Fibroblast of mammary gland (primary cell): ENCODE measurements at regions not wholly inside any gene's neighbourhood (a gene's known extent, or its start where the extent isn't known, plus 50 kb on each side); places are given as distances from the start of the nearest gene placed in this dataset.
A peak's percentile ranks its signal among the peaks of the same experiment; 100 is the strongest.

Experiments
- DNase-seq: peaks from one replicate; pipeline ENCODE4 v3.0.0-alpha.2; 2010; ENCODE audit warnings: low read depth
- H3K4me3 ChIP-seq: 2 replicates; pipeline ENCODE4 v1.5.1; 2011; ENCODE audit warnings: low read depth, mild to moderate bottlenecking, low read length, moderate library complexity; ENCODE audit not compliant: control insufficient read depth
- CTCF ChIP-seq: conservative IDR thresholded peaks from 2 replicates; pipeline ENCODE4 v1.5.1; 2011; ENCODE audit warnings: low read depth, low read length, inconsistent platforms; ENCODE audit not compliant: control insufficient read depth, insufficient read depth

GRCh38 chr12:114926341-114926740 is 242.4 kb upstream of the TBX3 start:
- H3K4me3 ChIP-seq: no peak overlapping the region
- TF ChIP-seq CTCF: no peak
- no peak for DNase-seq

GRCh38 chr12:114924946-114925475 is 241.0 kb upstream of the TBX3 start:
- no peak for DNase-seq
- TF ChIP-seq CTCF: no peak
- no peak overlapping the region for H3K4me3 ChIP-seq

- H3K4me3 ChIP-seq: no peak overlapping the region
- TF ChIP-seq CTCF: no peak
- peak; percentile 66 for DNase-seq
Measured at GRCh38 chr12:114921781-114922180, 237.8 kb upstream of the TBX3 start.

- no peak for TF ChIP-seq CTCF
- DNase-seq: peak; percentile 98
Measured at GRCh38 chr12:114920771-114921554, 237.0 kb upstream of the TBX3 start.

GRCh38 chr12:114919479-114919878 is 235.5 kb upstream of the TBX3 start:
- no peak for TF ChIP-seq CTCF
- no peak overlapping the region for H3K4me3 ChIP-seq
- DNase-seq: no peak

More at GRCh38 chr12:114920771-114921554, 237.0 kb upstream of the TBX3 start:
- H3K4me3 ChIP-seq: no peak overlapping the region

- no peak overlapping the region for H3K4me3 ChIP-seq
- peak; percentile 21 for TF ChIP-seq CTCF
- peak; percentile 96 for DNase-seq
Measured at GRCh38 chr12:114918535-114919233, 234.7 kb upstream of the TBX3 start.
